ENCODE measurements at regions not wholly inside any gene's neighbourhood (a gene's known extent, or its start where the extent isn't known, plus 50 kb on each side); places are given as distances from the start of the nearest gene placed in this dataset.
"Not testable (repeated sequence)": the region's sequence is repeated elsewhere in the genome, so short reads cannot be mapped to it uniquely, and the experiment has no call there.

- no peak overlapping the region for H3K27ac Mint-ChIP-seq
- no peak for ATAC-seq (replicated peaks)
- no peak for DNase-seq
- H3K36me3 Mint-ChIP-seq, result no peaks in the 10 kb centered on the region
- H3K9me3 Mint-ChIP-seq, result peaks cover 3 to 4% of the 10 kb centered on the region in 2 donors
- H3K27me3 Mint-ChIP-seq, result peaks cover under 1 to 4% of the 10 kb centered on the region in 2 donors
- H3K4me3 Mint-ChIP-seq, result no peak overlapping the region
- no peaks in the 10 kb centered on the region for H3K4me1 Mint-ChIP-seq
Measured at GRCh38 chr6:10201606-10202510, 213.0 kb downstream of the TFAP2A start.

- H3K36me3 Mint-ChIP-seq, result no peaks in the 10 kb centered on the region
- no peak for ATAC-seq (replicated peaks)
- no peak overlapping the region for H3K4me3 Mint-ChIP-seq
- H3K27ac Mint-ChIP-seq, result no peak overlapping the region
- H3K9me3 Mint-ChIP-seq, result peaks cover 1 to 4% of the 10 kb centered on the region in 2 donors
- H3K27me3 Mint-ChIP-seq, result no peaks in the 10 kb centered on the region
- H3K4me1 Mint-ChIP-seq, result no peaks in the 10 kb centered on the region
- DNase-seq, result no peak
Measured at GRCh38 chr6:10196090-10196489, 218.8 kb downstream of the TFAP2A start.

- Mint-ChIP-seq H3K27ac (no peak overlapping the region), H3K27me3 (no peaks in the 10 kb centered on the region), H3K36me3 (no peaks in the 10 kb centered on the region), H3K9me3 (peaks cover 0 to 3% of the 10 kb centered on the region in 2 donors), H3K4me3 (no peak overlapping the region), H3K4me1 (no peaks in the 10 kb centered on the region)
- DNase-seq, result no peak
- no peak for ATAC-seq (replicated peaks)
Measured at GRCh38 chr6:10194816-10195672, 219.8 kb downstream of the TFAP2A start.

GRCh38 chr6:10193321-10193720 is 221.6 kb downstream of the TFAP2A start:
- H3K27ac Mint-ChIP-seq, result no peak overlapping the region
- DNase-seq (no peak), ATAC-seq (replicated peaks) (no peak)
- no peaks in the 10 kb centered on the region for H3K36me3 Mint-ChIP-seq
- no peaks in the 10 kb centered on the region for H3K4me1 Mint-ChIP-seq
- peaks cover 0 to 3% of the 10 kb centered on the region in 2 donors for H3K9me3 Mint-ChIP-seq
- no peaks in the 10 kb centered on the region for H3K27me3 Mint-ChIP-seq
- no peak overlapping the region for H3K4me3 Mint-ChIP-seq

GRCh38 chr6:10190042-10190441 is 224.8 kb downstream of the TFAP2A start:
- no peak for DNase-seq
- Mint-ChIP-seq H3K27ac (no peak overlapping the region), H3K9me3 (peaks cover 6 to 13% of the 10 kb centered on the region in 2 donors), H3K4me3 (no peak overlapping the region), H3K4me1 (no peaks in the 10 kb centered on the region), H3K36me3 (no peaks in the 10 kb centered on the region), H3K27me3 (no peaks in the 10 kb centered on the region)
- no peak for ATAC-seq (replicated peaks)

GRCh38 chr6:10184371-10185227 is 230.3 kb downstream of the TFAP2A start:
- no peaks in the 10 kb centered on the region for H3K4me1 Mint-ChIP-seq
- H3K36me3 Mint-ChIP-seq, result no peaks in the 10 kb centered on the region
- no peak overlapping the region for H3K4me3 Mint-ChIP-seq
- no peaks in the 10 kb centered on the region for H3K27me3 Mint-ChIP-seq
- no peak for ATAC-seq (replicated peaks)
- no peak overlapping the region for H3K27ac Mint-ChIP-seq
- peaks cover 6 to 12% of the 10 kb centered on the region in 2 donors for H3K9me3 Mint-ChIP-seq
- no peak for DNase-seq

GRCh38 chr6:10180138-10181074 is 234.5 kb downstream of the TFAP2A start:
- H3K4me3 Mint-ChIP-seq, result no peak overlapping the region
- H3K27me3 Mint-ChIP-seq, result no peaks in the 10 kb centered on the region
- H3K36me3 Mint-ChIP-seq, result peaks cover 0 to 1% of the 10 kb centered on the region in 2 donors
- DNase-seq (no peak), ATAC-seq (replicated peaks) (no peak)
- H3K4me1 Mint-ChIP-seq, result no peaks in the 10 kb centered on the region
- peaks cover 3 to 5% of the 10 kb centered on the region in 2 donors for H3K9me3 Mint-ChIP-seq
- H3K27ac Mint-ChIP-seq, result no peak overlapping the region

GRCh38 chr6:10177704-10178103 is 237.2 kb downstream of the TFAP2A start:
- Mint-ChIP-seq H3K4me1 (no peaks in the 10 kb centered on the region), H3K36me3 (peaks cover 0 to 1% of the 10 kb centered on the region in 2 donors), H3K27ac (no peak overlapping the region), H3K9me3 (peaks cover 0 to 5% of the 10 kb centered on the region in 2 donors), H3K4me3 (no peak overlapping the region), H3K27me3 (no peaks in the 10 kb centered on the region)
- no peak for DNase-seq
- no peak for ATAC-seq (replicated peaks)

GRCh38 chr6:10175362-10175761 is 239.5 kb downstream of the TFAP2A start:
- ATAC-seq (replicated peaks) (no peak), DNase-seq (no peak)
- Mint-ChIP-seq H3K27ac (no peak overlapping the region), H3K36me3 (peaks cover 0 to 1% of the 10 kb centered on the region in 2 donors), H3K27me3 (no peaks in the 10 kb centered on the region), H3K4me3 (no peak overlapping the region), H3K4me1 (no peaks in the 10 kb centered on the region), H3K9me3 (peaks cover 7 to 10% of the 10 kb centered on the region in 2 donors)

- no peaks in the 10 kb centered on the region for H3K27me3 Mint-ChIP-seq
- no peak for ATAC-seq (replicated peaks)
- H3K9me3 Mint-ChIP-seq, result peaks cover 8 to 13% of the 10 kb centered on the region in 2 donors
- H3K36me3 Mint-ChIP-seq, result peaks cover 0 to 1% of the 10 kb centered on the region in 2 donors
- no peaks in the 10 kb centered on the region for H3K4me1 Mint-ChIP-seq
- no peak overlapping the region for H3K4me3 Mint-ChIP-seq
- H3K27ac Mint-ChIP-seq, result no peak overlapping the region
- no peak for DNase-seq
Measured at GRCh38 chr6:10174761-10175160, 240.1 kb downstream of the TFAP2A start.

- DNase-seq (no peak), ATAC-seq (replicated peaks) (no peak)
- H3K9me3 Mint-ChIP-seq, result peaks cover 8 to 13% of the 10 kb centered on the region in 2 donors
- no peak overlapping the region for H3K27ac Mint-ChIP-seq
- H3K27me3 Mint-ChIP-seq, result no peaks in the 10 kb centered on the region
- no peak overlapping the region for H3K4me3 Mint-ChIP-seq
- no peaks in the 10 kb centered on the region for H3K4me1 Mint-ChIP-seq
- no peaks in the 10 kb centered on the region for H3K36me3 Mint-ChIP-seq
Measured at GRCh38 chr6:10174056-10174455, 240.8 kb downstream of the TFAP2A start.

GRCh38 chr6:10171706-10172105 is 243.2 kb downstream of the TFAP2A start:
- not testable (repeated sequence) for H3K27me3 Mint-ChIP-seq; H3K27ac Mint-ChIP-seq; DNase-seq; ATAC-seq (replicated peaks); H3K4me3 Mint-ChIP-seq; H3K4me1 Mint-ChIP-seq; H3K36me3 Mint-ChIP-seq
- peaks cover 8 to 17% of the 10 kb centered on the region in 2 donors for H3K9me3 Mint-ChIP-seq

- Mint-ChIP-seq H3K9me3 (peaks cover 10 to 18% of the 10 kb centered on the region in 2 donors), H3K4me3 (no peak overlapping the region), H3K4me1 (no peaks in the 10 kb centered on the region), H3K27ac (no peak overlapping the region), H3K36me3 (no peaks in the 10 kb centered on the region), H3K27me3 (no peaks in the 10 kb centered on the region)
- DNase-seq, result no peak
- no peak for ATAC-seq (replicated peaks)
Measured at GRCh38 chr6:10170816-10171215, 244.1 kb downstream of the TFAP2A start.

All from stimulated activated naive B cell treated with anti-CD40 and anti-IgM and Interleukin-4, amounts not matched to agents 10 μg/mL and 1 μg/mL and 100 μg/mL, for 72 hours (primary cell).